NCI-H526 treated with DMSO at 0.1 percent for 48 hours (cell line): ENCODE measurements at regions not wholly inside any gene's neighbourhood (a gene's known extent, or its start where the extent isn't known, plus 50 kb on each side); places are given as distances from the start of the nearest gene placed in this dataset.

Experiments used
- DNase-seq: peaks from one replicate; lab custom pipeline; 2025; lab: John Stamatoyannopoulos, UW

- no peak for DNase-seq
These were observed 97.0 kb upstream of the LNX1 start for GRCh38 chr4:53688186-53688790.

- no peak for DNase-seq
These were observed 95.2 kb upstream of the LNX1 start for GRCh38 chr4:53686521-53686920.

- DNase-seq: no peak
These were observed 93.1 kb upstream of the LNX1 start for GRCh38 chr4:53684136-53685130.

- DNase-seq: no peak
These were observed 91.6 kb upstream of the LNX1 start for GRCh38 chr4:53682908-53683307.

GRCh38 chr4:53682196-53682595, 90.9 kb upstream of the LNX1 start:
- DNase-seq: no peak

- no peak for DNase-seq
These were observed 89.3 kb upstream of the LNX1 start for GRCh38 chr4:53680598-53680997.

GRCh38 chr4:53680168-53680567, 88.9 kb upstream of the LNX1 start:
- DNase-seq: no peak

GRCh38 chr4:53676402-53676871, 85.2 kb upstream of the LNX1 start:
- no peak for DNase-seq

- DNase-seq: no peak
These were observed 83.6 kb upstream of the LNX1 start for GRCh38 chr4:53674903-53675302.

- no peak for DNase-seq
These were observed 81.6 kb upstream of the LNX1 start for GRCh38 chr4:53672873-53673272.

GRCh38 chr4:53671757-53672156, 80.5 kb upstream of the LNX1 start:
- DNase-seq: peak; percentile 46

GRCh38 chr4:53659737-53660136, 68.5 kb upstream of the LNX1 start:
- DNase-seq: no peak

- DNase-seq: no peak
These were observed 67.8 kb upstream of the LNX1 start for GRCh38 chr4:53659112-53659511.

- no peak for DNase-seq
These were observed 66.7 kb upstream of the LNX1 start for GRCh38 chr4:53658029-53658428.

- no peak for DNase-seq
These were observed 65.2 kb upstream of the LNX1 start for GRCh38 chr4:53656421-53656981.

GRCh38 chr4:53654300-53654758, 63.0 kb upstream of the LNX1 start:
- no peak for DNase-seq

- DNase-seq: no peak
These were observed 62.3 kb upstream of the LNX1 start for GRCh38 chr4:53653484-53654053.

GRCh38 chr4:53651156-53651735, 60.0 kb upstream of the LNX1 start:
- no peak for DNase-seq

- DNase-seq: no peak
These were observed 58.1 kb upstream of the LNX1 start for GRCh38 chr4:53649357-53649756.

- DNase-seq: no peak
These were observed 56.3 kb upstream of the LNX1 start for GRCh38 chr4:53647547-53647946.

GRCh38 chr4:53646795-53647194, 55.5 kb upstream of the LNX1 start:
- DNase-seq: no peak

- DNase-seq: no peak
These were observed 53.8 kb upstream of the LNX1 start for GRCh38 chr4:53645108-53645507.
